IMR-90 (cell line): ENCODE measurements at regions not wholly inside any gene's neighbourhood (a gene's known extent, or its start where the extent isn't known, plus 50 kb on each side); places are given as distances from the start of the nearest gene placed in this dataset.

Experiments
- ATAC-seq: fragments of 200-7000 bp; cut with Tn5 transposase; 2 replicates; pipeline ENCODE4 v1.9.1; 2020; ENCODE audit warnings: low read depth, mild to moderate bottlenecking, moderate library complexity
- BruUV-seq: library from RNA; stranded (reverse); fragments of 400-500 nt; replicated peaks from 2 replicates; lab custom pipeline; 2021; lab: Mats Ljungman, UMichigan
- CTCF ChIA-PET: fragments of 300-600 bp; formaldehyde crosslinking; extraction: SDS; loops from one replicate; lab custom pipeline; 2021; ENCODE audit warnings: antibody characterized with exemption; lab: Yijun Ruan, JAX
- POLR2A ChIA-PET: fragments of 300-600 bp; sonication (Branson Sonifier 250); formaldehyde crosslinking; loops from one replicate; lab custom pipeline; 2022; ENCODE audit warnings: antibody characterized with exemption; ENCODE audit not compliant: unreplicated experiment; lab: Charles Lee
- DNase-seq: peaks from one replicate; pipeline ENCODE4 v3.0.0; 2013
- H2AFZ ChIP-seq: replicated peaks from 2 replicates; pipeline ENCODE3; 2013; ENCODE audit warnings: low read length, mild to moderate bottlenecking; ENCODE audit not compliant: poor library complexity
- H2AK5ac ChIP-seq: 2 replicates; pipeline ENCODE4 v1.6.1; 2013; ENCODE audit warnings: low read depth, low read length, inconsistent platforms
- H2AK9ac ChIP-seq: replicated peaks from 2 replicates; pipeline ENCODE3; 2013; ENCODE audit warnings: mild to moderate bottlenecking, low read depth, low read length, moderate library complexity; ENCODE audit not compliant: poor library complexity
- H2BK120ac ChIP-seq: 2 replicates; pipeline ENCODE4 v1.6.1; 2013; ENCODE audit warnings: low read depth, low read length, inconsistent platforms
- H2BK15ac ChIP-seq: 3 replicates; pipeline ENCODE4 v1.6.1; 2013; ENCODE audit warnings: low read depth, low read length, inconsistent platforms
- H2BK20ac ChIP-seq: 2 replicates; pipeline ENCODE4 v1.6.1; 2013; ENCODE audit warnings: low read depth, mild to moderate bottlenecking, inconsistent platforms, low read length, moderate library complexity
- H2BK5ac ChIP-seq: 2 replicates; pipeline ENCODE4 v1.6.1; 2013; ENCODE audit warnings: mild to moderate bottlenecking, low read depth, low read length, inconsistent platforms; ENCODE audit not compliant: poor library complexity, severe bottlenecking
- H3K14ac ChIP-seq: replicated peaks from 2 replicates; pipeline ENCODE4 v1.6.1; 2013; ENCODE audit warnings: low read depth, low read length, inconsistent platforms
- H3K18ac ChIP-seq: 2 replicates; pipeline ENCODE4 v1.6.1; 2013; ENCODE audit warnings: low read depth, low read length, control low read depth
- H3K23ac ChIP-seq: 2 replicates; pipeline ENCODE4 v1.6.1; 2013; ENCODE audit warnings: low read depth, low read length, inconsistent platforms
- H3K27ac ChIP-seq: 2 replicates; pipeline ENCODE4 v1.5.1; 2013; ENCODE audit warnings: mild to moderate bottlenecking, control low read depth, low read length; ENCODE audit not compliant: insufficient read depth
- H3K27me3 ChIP-seq: 2 replicates; pipeline ENCODE4 v1.6.1; 2013; ENCODE audit warnings: low read length; ENCODE audit not compliant: control insufficient read depth, insufficient read depth
- H3K36me3 ChIP-seq: 2 replicates; pipeline ENCODE4 v1.6.1; 2013; ENCODE audit warnings: low read length, mixed read lengths; ENCODE audit not compliant: control insufficient read depth, insufficient read depth
- H3K4ac ChIP-seq: 2 replicates; pipeline ENCODE4 v1.6.1; 2013; ENCODE audit warnings: low read depth, low read length, inconsistent platforms
- H3K4me1 ChIP-seq: 2 replicates; pipeline ENCODE4 v1.6.1; 2013; ENCODE audit warnings: low read length, mixed read lengths; ENCODE audit not compliant: control insufficient read depth, insufficient read depth
- H3K4me2 ChIP-seq: 2 replicates; pipeline ENCODE4 v1.6.1; 2013; ENCODE audit warnings: low read depth, mild to moderate bottlenecking, control low read depth, low read length, moderate library complexity
- H3K4me3 ChIP-seq: 2 replicates; pipeline ENCODE4 v1.5.1; 2013; ENCODE audit warnings: low read depth, mild to moderate bottlenecking, control low read depth, low read length, moderate library complexity; ENCODE audit not compliant: insufficient read depth
- H3K56ac ChIP-seq: 2 replicates; pipeline ENCODE4 v1.6.1; 2013; ENCODE audit warnings: low read length, inconsistent platforms; ENCODE audit not compliant: insufficient read depth; ENCODE audit errors: extremely low read depth
- H3K79me1 ChIP-seq, 2 experiments: 2 replicates each; pipeline ENCODE4 v1.6.1; 2013; ENCODE audit warnings: low read length in 2 of 2, inconsistent platforms in 1 of 2, low read depth in 1 of 2
- H3K9ac ChIP-seq: 2 replicates; pipeline ENCODE4 v1.6.1; 2013; ENCODE audit warnings: low read depth, low read length, control low read depth
- H3K9me1 ChIP-seq: 2 replicates; pipeline ENCODE4 v1.6.1; 2013; ENCODE audit warnings: low read length, inconsistent platforms; ENCODE audit not compliant: insufficient read depth
- H3K9me3 ChIP-seq: 2 replicates; pipeline ENCODE4 v1.6.1; 2013; ENCODE audit warnings: low read length; ENCODE audit not compliant: control insufficient read depth, insufficient read depth
- H4K20me1 ChIP-seq: 2 replicates; pipeline ENCODE4 v1.6.1; 2013; ENCODE audit warnings: low read length, inconsistent platforms; ENCODE audit not compliant: insufficient read depth
- H4K5ac ChIP-seq: 2 replicates; pipeline ENCODE4 v1.6.1; 2013; ENCODE audit warnings: mild to moderate bottlenecking, low read depth, low read length, control low read depth
- H4K8ac ChIP-seq, 2 experiments: 2 replicates each; pipeline ENCODE4 v1.6.1; 2013; ENCODE audit warnings: low read depth in 2 of 2, low read length in 2 of 2, control low read depth in 1 of 2, inconsistent platforms in 1 of 2
- H4K91ac ChIP-seq: 2 replicates; pipeline ENCODE4 v1.6.1; 2013; ENCODE audit warnings: low read depth, low read length, inconsistent platforms; ENCODE audit not compliant: insufficient read depth
- BHLHE40 ChIP-seq: fragments of 150-350 bp; IDR thresholded peaks from 2 replicates; pipeline ENCODE4 v1.6.1; 2016; ENCODE audit warnings: mild to moderate bottlenecking, low read depth, low read length
- ELK1 ChIP-seq: fragments of 150-350 bp; IDR thresholded peaks from 2 replicates; pipeline ENCODE4 v1.6.1; 2016; ENCODE audit warnings: low read depth, mild to moderate bottlenecking, low read length, moderate library complexity, borderline replicate concordance
- FOS ChIP-seq: fragments of 150-350 bp; IDR thresholded peaks from 2 replicates; pipeline ENCODE4 v1.6.1; 2016; ENCODE audit warnings: low read depth, low read length
- MAZ ChIP-seq: IDR thresholded peaks from 2 replicates; pipeline ENCODE4 v1.6.1; 2012; ENCODE audit warnings: low read depth, mild to moderate bottlenecking, low read length, improper control_type of control experiment, moderate library complexity, borderline replicate concordance
- NFE2L2 ChIP-seq: fragments of 150-350 bp; IDR thresholded peaks from 2 replicates; pipeline ENCODE4 v1.6.1; 2016; ENCODE audit warnings: low read depth, mild to moderate bottlenecking, low read length
- RAD21 ChIP-seq: IDR thresholded peaks from 2 replicates; pipeline ENCODE4 v1.6.1; 2012; ENCODE audit warnings: low read length, improper control_type of control experiment
- RCOR1 ChIP-seq: IDR thresholded peaks from 2 replicates; pipeline ENCODE4 v1.6.1; 2012; ENCODE audit warnings: mild to moderate bottlenecking, low read length, improper control_type of control experiment; ENCODE audit not compliant: insufficient replicate concordance
- USF2 ChIP-seq: fragments of 150-350 bp; IDR thresholded peaks from 2 replicates; pipeline ENCODE4 v1.6.1; 2017; ENCODE audit warnings: mild to moderate bottlenecking, antibody characterized with exemption, low read length, low read depth
- WGBS, 2 experiments: methylation state at CpG; one replicate each; pipeline versions ENCODE4 v1.1.5 to v1.1.7; 2013; ENCODE audit warnings: missing lambda C conversion rate in 2 of 2; ENCODE audit not compliant: insufficient read length in 1 of 2; ENCODE audit errors: extremely low coverage in 2 of 2; 5-methylcytosine and 5-hydroxymethylcytosine counted together
- dilution Hi-C: fragments of 300-500 bp; cut with HindIII; formaldehyde crosslinking; loops from one replicate; pipeline ENCODE4 v1.14.3; 2018; ENCODE audit warnings: low sequenced_read_pairs; ENCODE audit not compliant: unreplicated experiment
- in situ Hi-C: fragments of 300-500 bp; cut with MboI; formaldehyde crosslinking; loops from 3 replicates; pipeline ENCODE4 v1.14.3; 2019; ENCODE audit warnings: low sequenced_read_pairs, inconsistent platforms, mixed read lengths
- intact Hi-C: fragments of 100-400 bp; cut with micrococcal nuclease; formaldehyde crosslinking; loops from 2 replicates; pipeline ENCODE4 v1.10.0; 2022

GRCh38 chr3:105051111-105051510 is 315.6 kb upstream of the ALCAM start:
- no peak for ATAC-seq
- ChIA-PET POLR2A (no interaction called here), CTCF (interaction anchor here (0.6 to 1.1 kb wide), 3 partner anchors 9 to 24 kb away, joined by 4 to 8 read pairs (median 6); no protein-coding TSS in a partner anchor)
- no peak overlapping the region for H2AK9ac ChIP-seq
- no peaks in the 10 kb centered on the region for H3K9me3 ChIP-seq
- no peak overlapping the region for H4K91ac ChIP-seq
- no peak overlapping the region for H3K56ac ChIP-seq
- H2AFZ ChIP-seq: no peak overlapping the region
- H4K8ac ChIP-seq: no peak overlapping the region
- TF ChIP-seq ELK1: no peak
- no peak for TF ChIP-seq BHLHE40
- no peak for TF ChIP-seq RAD21
- no peak for TF ChIP-seq NFE2L2
- no peak for TF ChIP-seq RCOR1
- no peak for TF ChIP-seq MAZ
- TF ChIP-seq USF2: no peak
- TF ChIP-seq FOS: no peak
- no peak for DNase-seq
- no peaks in the 10 kb centered on the region for H3K27me3 ChIP-seq
- no peaks in the 10 kb centered on the region for H4K20me1 ChIP-seq
- no peaks in the 10 kb centered on the region for H3K9me1 ChIP-seq
- BruUV-seq: no TSS peak
- no peaks in the 10 kb centered on the region for H3K36me3 ChIP-seq
- dilution Hi-C loops (no loop called here), intact Hi-C loops (no loop called here), in situ Hi-C loops (no loop called here)
- no peak overlapping the region for H3K14ac ChIP-seq
- no peaks in the 10 kb centered on the region for H3K4me1 ChIP-seq
- no peak overlapping the region for H2AK5ac ChIP-seq
- no peak overlapping the region for H3K4me2 ChIP-seq
- H4K5ac ChIP-seq: no peak overlapping the region
- H2BK5ac ChIP-seq: no peak overlapping the region
- no peak overlapping the region for H3K18ac ChIP-seq
- 100% methylated on average over 2 of the region's 2 CpGs; no CpG with 5 or more reads in 1 of the 2 experiments for WGBS, 2 experiments
- no peak overlapping the region for H2BK15ac ChIP-seq
- H3K23ac ChIP-seq: no peak overlapping the region
- no peak overlapping the region for H3K9ac ChIP-seq
- H3K4me3 ChIP-seq: no peak overlapping the region
- no peaks in the 10 kb centered on the region for H3K79me1 ChIP-seq
- no peak overlapping the region for H2BK20ac ChIP-seq
- H3K27ac ChIP-seq: no peak overlapping the region
- no peak overlapping the region for H3K4ac ChIP-seq
- no peak overlapping the region for H2BK120ac ChIP-seq
